Osteoblast (primary cell): ENCODE measurements at regions not wholly inside any gene's neighbourhood (a gene's known extent, or its start where the extent isn't known, plus 50 kb on each side); places are given as distances from the start of the nearest gene placed in this dataset.
"Not testable (repeated sequence)": the region's sequence is repeated elsewhere in the genome, so short reads cannot be mapped to it uniquely, and the experiment has no call there.

Experiments
- DNase-seq: peaks from one replicate; pipeline ENCODE4 v3.0.0; 2011; ENCODE audit warnings: low spot score, mixed read lengths; ENCODE audit not compliant: insufficient read length; ENCODE audit errors: missing footprints
- H2AFZ ChIP-seq: 2 replicates; pipeline ENCODE4 v1.6.0; 2011; ENCODE audit warnings: mild to moderate bottlenecking, low read length
- H3K27ac ChIP-seq: 2 replicates; pipeline ENCODE4 v1.5.1; 2011; ENCODE audit warnings: mild to moderate bottlenecking, low read depth, low read length, moderate library complexity
- H3K27me3 ChIP-seq: 2 replicates; pipeline ENCODE4 v1.6.0; 2012; ENCODE audit warnings: mild to moderate bottlenecking, control low read depth, inconsistent platforms, low read length, moderate library complexity; ENCODE audit not compliant: insufficient read depth
- H3K36me3 ChIP-seq: 2 replicates; pipeline ENCODE4 v1.5.1; 2011; ENCODE audit warnings: mild to moderate bottlenecking, low read length, control low read depth, moderate library complexity; ENCODE audit not compliant: insufficient read depth
- H3K4me1 ChIP-seq: 2 replicates; pipeline ENCODE4 v1.5.1; 2011; ENCODE audit warnings: mild to moderate bottlenecking, low read length, control low read depth, moderate library complexity; ENCODE audit not compliant: insufficient read depth
- H3K4me2 ChIP-seq: 2 replicates; pipeline ENCODE4 v1.6.0; 2011; ENCODE audit warnings: mild to moderate bottlenecking, low read length; ENCODE audit not compliant: insufficient read depth
- H3K4me3 ChIP-seq: fragments of 200-600 bp; sonication (generic); 3 replicates; pipeline ENCODE4 v1.5.1; 2012; ENCODE audit warnings: mild to moderate bottlenecking, low read length, inconsistent platforms; ENCODE audit not compliant: insufficient read depth
- H3K79me2 ChIP-seq: 2 replicates; pipeline ENCODE4 v1.6.0; 2012; ENCODE audit warnings: mild to moderate bottlenecking, low read length, control low read depth, inconsistent platforms; ENCODE audit not compliant: insufficient read depth
- H3K9me3 ChIP-seq: 2 replicates; pipeline ENCODE4 v1.5.1; 2011; ENCODE audit warnings: low read depth, low read length, control low read depth
- H4K20me1 ChIP-seq: 2 replicates; pipeline ENCODE4 v1.6.0; 2012; ENCODE audit warnings: mild to moderate bottlenecking, low read length, control low read depth; ENCODE audit not compliant: insufficient read depth
- CTCF ChIP-seq: IDR thresholded peaks from 2 replicates; pipeline ENCODE4 v1.5.1; 2011; ENCODE audit warnings: mild to moderate bottlenecking, low read depth, low read length, moderate library complexity; ENCODE audit errors: extremely low read depth

- H3K4me2 ChIP-seq, result no peak overlapping the region
- no peaks in the 10 kb centered on the region for H3K36me3 ChIP-seq
- no peak overlapping the region for H3K4me3 ChIP-seq
- TF ChIP-seq CTCF, result no peak
- no peaks in the 10 kb centered on the region for H3K4me1 ChIP-seq
- no peaks in the 10 kb centered on the region for H4K20me1 ChIP-seq
- H3K27ac ChIP-seq, result no peak overlapping the region
- H2AFZ ChIP-seq, result no peak overlapping the region
- H3K27me3 ChIP-seq, result no peaks in the 10 kb centered on the region
- H3K9me3 ChIP-seq, result peaks cover 3% of the 10 kb centered on the region
- DNase-seq, result no peak
- H3K79me2 ChIP-seq, result no peaks in the 10 kb centered on the region
Observed at GRCh38 chr14:106622200-106622745, 1095.9 kb downstream of the TMEM121 start.

- H2AFZ ChIP-seq, result no peak overlapping the region
- TF ChIP-seq CTCF, result no peak
- no peak for DNase-seq
Observed at GRCh38 chr14:106625186-106625585, 1098.8 kb downstream of the TMEM121 start.

GRCh38 chr14:106626469-106626868, 1100.1 kb downstream of the TMEM121 start:
- not testable (repeated sequence) for H3K27me3 ChIP-seq, H3K4me2 ChIP-seq, H4K20me1 ChIP-seq, H3K27ac ChIP-seq, H3K4me1 ChIP-seq, H3K79me2 ChIP-seq, DNase-seq, H3K36me3 ChIP-seq, H2AFZ ChIP-seq, H3K9me3 ChIP-seq, H3K4me3 ChIP-seq

More at GRCh38 chr14:106625186-106625585, 1098.8 kb downstream of the TMEM121 start:
- H3K4me3 ChIP-seq, result no peak overlapping the region
- H3K4me2 ChIP-seq, result no peak overlapping the region
- peaks cover 3% of the 10 kb centered on the region for H3K9me3 ChIP-seq
- H4K20me1 ChIP-seq, result no peaks in the 10 kb centered on the region
- H3K27ac ChIP-seq, result no peak overlapping the region
- H3K79me2 ChIP-seq, result no peaks in the 10 kb centered on the region
- H3K27me3 ChIP-seq, result no peaks in the 10 kb centered on the region
- no peaks in the 10 kb centered on the region for H3K36me3 ChIP-seq
- H3K4me1 ChIP-seq, result no peaks in the 10 kb centered on the region

- not testable (repeated sequence) for DNase-seq, H3K4me1 ChIP-seq, H3K27me3 ChIP-seq, H3K79me2 ChIP-seq, H3K9me3 ChIP-seq, H3K4me3 ChIP-seq, H3K4me2 ChIP-seq, H3K27ac ChIP-seq, H2AFZ ChIP-seq, H4K20me1 ChIP-seq, H3K36me3 ChIP-seq
Observed at GRCh38 chr14:106626942-106627588, 1100.7 kb downstream of the TMEM121 start.

GRCh38 chr14:106631879-106632278, 1105.5 kb downstream of the TMEM121 start:
- no peaks in the 10 kb centered on the region for H3K4me1 ChIP-seq
- TF ChIP-seq CTCF, result no peak
- H3K27ac ChIP-seq, result no peak overlapping the region
- H3K36me3 ChIP-seq, result no peaks in the 10 kb centered on the region
- no peaks in the 10 kb centered on the region for H3K27me3 ChIP-seq
- H3K4me3 ChIP-seq, result no peak overlapping the region
- H4K20me1 ChIP-seq, result no peaks in the 10 kb centered on the region
- no peaks in the 10 kb centered on the region for H3K79me2 ChIP-seq
- H3K9me3 ChIP-seq, result peaks cover 2% of the 10 kb centered on the region
- no peak overlapping the region for H2AFZ ChIP-seq
- H3K4me2 ChIP-seq, result no peak overlapping the region
- no peak for DNase-seq
